AG20443 (cell line): ENCODE measurements at regions not wholly inside any gene's neighbourhood (a gene's known extent, or its start where the extent isn't known, plus 50 kb on each side); places are given as distances from the start of the nearest gene placed in this dataset.
"Not testable (repeated sequence)": the region's sequence is repeated elsewhere in the genome, so short reads cannot be mapped to it uniquely, and the experiment has no call there.

ENCODE experiments used
- DNase-seq: peaks from one replicate; pipeline ENCODE4 v3.0.0; 2012; ENCODE audit warnings: low spot score, mixed read lengths

DNA sequence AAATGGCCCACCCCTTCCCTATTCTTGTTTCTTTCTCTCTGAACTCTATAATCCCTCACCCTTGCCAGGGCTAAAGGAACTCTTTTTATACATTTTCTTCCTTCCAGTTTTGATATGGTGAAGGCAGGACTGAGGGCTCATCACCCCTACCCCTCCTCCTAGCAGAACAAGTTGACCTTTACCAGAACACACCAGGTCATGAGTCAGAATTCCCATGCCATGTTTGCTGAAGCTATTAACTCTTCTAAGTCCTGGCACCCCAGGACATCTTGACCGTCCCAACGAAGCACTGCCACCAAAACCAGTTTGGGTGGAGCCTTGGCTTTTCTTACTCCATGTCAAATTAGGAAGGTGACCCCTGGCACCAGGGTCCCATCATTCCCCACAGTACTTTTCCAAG lies 57.5 kb upstream of the DYNLT3 start:
- no peak for DNase-seq

DNA sequence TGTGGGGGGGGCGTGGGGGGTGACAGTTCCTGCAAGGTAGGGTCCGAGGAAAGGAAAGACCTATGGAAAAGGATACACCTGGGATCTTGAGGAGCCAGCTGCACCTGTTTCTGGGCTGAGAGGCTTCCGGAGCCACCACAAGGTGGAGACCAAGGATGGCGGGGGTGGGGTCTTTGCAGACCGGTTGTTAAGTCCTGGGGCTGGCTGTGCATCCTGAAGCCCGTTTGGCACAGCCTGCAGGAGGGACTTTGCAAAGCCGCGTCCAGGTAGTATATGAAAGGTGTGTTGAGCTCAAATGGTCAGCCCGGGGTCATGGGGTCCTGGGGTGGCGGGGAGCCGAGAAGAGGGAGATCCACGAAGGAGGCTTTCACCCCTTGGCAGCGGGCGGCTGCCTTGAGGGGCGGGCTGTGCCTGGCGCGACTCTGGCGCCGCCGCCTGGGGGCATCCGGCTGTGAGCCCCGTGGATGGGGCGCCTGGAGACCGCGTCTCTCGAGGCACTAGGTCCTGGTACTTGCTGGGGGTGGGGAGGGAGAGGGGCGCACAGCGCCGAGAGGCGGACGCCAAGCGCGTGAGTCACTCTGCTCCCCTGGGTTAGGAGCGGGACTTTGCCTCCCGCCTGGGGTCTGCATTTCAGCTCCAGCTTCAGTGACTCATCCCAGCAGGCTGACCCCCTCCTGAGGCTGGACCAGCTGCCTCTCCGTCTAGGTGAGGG lies 58.2 kb upstream of the DYNLT3 start:
- peak; percentile 16 for DNase-seq

- no peak for DNase-seq
Observed at GRCh38 chrX:37906357-37906756, 59.0 kb upstream of the DYNLT3 start.

GRCh38 chrX:37910186-37910585 lies 62.8 kb upstream of the DYNLT3 start:
- DNase-seq, result no peak

DNA sequence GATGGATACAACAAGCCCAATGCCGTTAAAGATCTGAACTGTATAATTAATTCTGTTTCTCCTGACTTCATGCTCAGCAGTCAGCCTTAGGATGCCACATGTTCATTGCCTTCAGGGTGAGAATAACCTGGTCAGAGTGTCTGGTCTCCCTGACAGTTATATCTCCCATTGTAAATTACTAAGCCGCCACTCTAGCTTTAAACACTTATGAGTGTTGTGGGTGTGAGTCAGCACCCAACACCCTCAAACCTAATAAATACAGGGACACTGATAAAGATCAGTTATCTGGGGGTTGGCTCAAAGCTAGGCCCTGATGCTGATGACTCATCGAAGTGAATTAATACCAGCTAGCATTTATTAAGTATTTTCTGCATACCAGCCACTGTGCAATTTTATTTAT lies 64.9 kb upstream of the DYNLT3 start:
- no peak for DNase-seq

DNA sequence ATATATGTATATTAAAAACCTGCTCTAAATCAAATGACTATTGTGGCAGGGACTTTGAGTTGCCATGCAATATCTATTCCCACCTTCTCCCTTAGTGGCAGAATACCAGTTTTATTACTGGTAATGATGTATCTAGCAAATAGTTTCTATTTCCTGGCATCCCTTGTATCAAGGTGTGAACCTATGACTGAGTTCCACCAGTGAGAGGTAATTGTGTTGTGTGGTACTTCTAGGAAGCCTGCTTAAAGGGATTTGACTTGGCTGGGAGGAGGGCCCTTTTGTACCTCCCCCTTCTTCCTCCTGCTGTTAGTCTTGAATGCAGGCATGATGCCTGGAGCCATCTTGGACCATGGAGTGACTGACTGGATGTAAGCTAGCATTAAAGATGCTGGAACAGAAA lies 65.4 kb upstream of the DYNLT3 start:
- no peak for DNase-seq

DNA sequence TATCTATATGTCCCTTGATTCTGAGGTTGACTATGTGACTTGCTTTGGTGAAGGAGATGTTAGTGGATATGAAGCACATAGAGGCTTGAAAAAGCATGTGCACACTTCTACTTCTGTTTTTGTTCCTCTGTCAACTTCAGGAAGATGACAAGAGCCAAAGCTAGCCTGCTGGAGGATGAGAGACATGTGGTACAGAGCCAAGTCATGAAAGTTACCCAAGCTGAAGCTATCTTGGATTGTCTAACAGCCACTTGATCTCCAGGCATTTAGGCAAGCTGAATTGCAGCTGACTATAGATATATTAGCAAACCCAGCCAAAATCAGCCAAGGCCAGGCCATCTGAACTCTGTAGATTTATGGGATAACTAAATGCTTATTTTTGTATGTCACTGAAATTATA lies 70.8 kb upstream of the DYNLT3 start:
- no peak for DNase-seq

DNA sequence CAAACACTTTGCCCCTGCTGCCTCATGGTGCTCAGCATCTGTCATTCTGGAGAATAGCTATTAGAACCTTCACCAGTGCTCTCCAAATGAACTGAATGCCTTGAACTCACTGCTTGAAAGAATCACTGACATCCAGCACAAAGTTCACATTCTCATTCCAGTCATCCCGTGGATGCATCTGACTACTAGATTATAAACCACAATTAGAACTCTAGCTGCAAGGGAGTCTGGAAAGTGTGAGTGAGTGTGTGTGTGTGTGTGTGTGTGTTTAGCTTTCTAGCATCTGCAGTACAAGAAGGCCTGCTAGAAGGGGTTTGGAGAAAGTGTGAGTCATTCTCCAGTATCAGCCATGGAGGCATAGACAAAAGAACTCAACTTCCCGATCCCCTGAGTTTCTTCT lies 71.3 kb upstream of the DYNLT3 start:
- no peak for DNase-seq

- DNase-seq, result peak; percentile 12
Observed at GRCh38 chrX:37921758-37922157, 74.4 kb upstream of the DYNLT3 start.

DNA sequence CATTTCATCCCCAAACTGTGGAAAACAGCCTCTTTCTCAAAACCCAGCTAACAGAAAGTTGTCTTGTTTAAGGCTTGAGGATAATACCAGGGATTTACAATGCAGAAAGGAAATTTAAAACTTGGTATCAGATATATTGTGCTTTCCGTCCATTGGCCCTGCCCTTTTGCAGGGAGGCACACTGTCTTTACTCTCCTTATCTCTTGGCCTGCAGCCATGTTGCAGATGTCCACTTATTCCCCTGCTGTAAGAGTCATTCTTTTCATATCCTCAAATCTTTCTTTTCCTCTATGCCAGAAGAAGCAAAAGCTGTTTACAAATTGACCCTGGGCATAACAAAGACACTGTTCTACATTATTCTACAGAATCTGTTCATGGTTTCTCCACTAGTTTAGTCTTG lies 75.6 kb upstream of the DYNLT3 start:
- DNase-seq, result no peak

GRCh38 chrX:37925761-37926160 lies 78.4 kb upstream of the DYNLT3 start:
- not testable (repeated sequence) for DNase-seq

- DNase-seq, result peak; percentile 30
Observed at GRCh38 chrX:37926700-37927099, 79.3 kb upstream of the DYNLT3 start.

GRCh38 chrX:37942170-37942569 lies 64.2 kb upstream of the SYTL5 start:
- no peak for DNase-seq

DNA sequence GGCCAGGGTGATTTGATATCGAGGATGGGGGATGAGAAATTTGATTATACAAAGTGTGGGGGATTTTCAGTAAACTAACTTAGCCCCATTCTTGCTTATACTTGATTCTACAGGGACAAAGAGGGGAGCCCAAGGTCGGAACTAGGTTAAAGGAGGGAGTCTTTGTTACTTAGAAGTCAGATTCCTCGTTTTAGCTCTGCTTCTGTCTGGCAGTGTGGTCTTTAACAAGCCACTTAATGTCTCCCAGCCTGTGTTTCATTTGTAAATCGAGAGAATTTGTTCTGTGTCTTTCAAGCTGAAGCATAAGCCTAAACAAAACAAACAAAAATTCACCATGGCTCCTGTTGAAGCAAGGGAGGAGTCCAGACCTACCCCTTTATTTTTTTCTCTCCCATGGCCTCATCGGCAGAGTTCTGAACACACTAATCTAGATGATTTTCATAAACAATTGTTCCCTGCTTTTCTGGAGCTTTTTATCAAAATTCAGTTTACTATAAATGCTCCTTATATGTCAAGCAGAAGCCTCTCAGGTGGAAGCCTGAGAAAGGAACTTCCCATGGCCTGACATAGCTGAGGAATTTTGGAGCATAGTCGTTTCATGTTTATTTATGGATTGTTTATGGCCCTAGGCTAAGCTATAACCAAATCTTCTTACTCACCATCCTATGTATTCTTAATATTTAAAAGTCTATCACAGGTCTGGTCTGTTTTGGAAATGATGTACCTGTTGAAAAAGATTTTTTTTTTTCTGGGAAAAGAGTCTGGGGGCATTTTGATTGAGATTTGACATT lies 62.6 kb upstream of the SYTL5 start:
- no peak for DNase-seq

DNA sequence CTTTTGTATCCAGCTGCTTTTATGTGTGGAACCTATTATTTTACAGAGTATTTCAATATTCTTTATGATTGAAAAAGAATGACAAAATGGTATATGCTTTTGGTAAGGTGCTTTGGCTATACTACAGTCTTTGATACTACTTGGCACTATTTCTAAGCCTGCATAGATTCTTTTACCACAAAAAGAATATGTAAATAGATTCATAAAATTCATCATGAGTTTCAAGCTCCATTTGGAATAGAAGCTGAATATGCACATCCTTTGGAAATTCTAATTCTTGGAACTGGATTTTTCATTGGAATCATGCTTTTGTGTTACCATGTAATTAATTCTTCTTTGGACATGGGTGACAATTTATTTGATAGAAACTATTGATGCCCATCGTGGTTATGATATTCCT lies 60.2 kb upstream of the SYTL5 start:
- no peak for DNase-seq

- no peak for DNase-seq
Observed at GRCh38 chrX:37955273-37955672, 51.1 kb upstream of the SYTL5 start.

DNA sequence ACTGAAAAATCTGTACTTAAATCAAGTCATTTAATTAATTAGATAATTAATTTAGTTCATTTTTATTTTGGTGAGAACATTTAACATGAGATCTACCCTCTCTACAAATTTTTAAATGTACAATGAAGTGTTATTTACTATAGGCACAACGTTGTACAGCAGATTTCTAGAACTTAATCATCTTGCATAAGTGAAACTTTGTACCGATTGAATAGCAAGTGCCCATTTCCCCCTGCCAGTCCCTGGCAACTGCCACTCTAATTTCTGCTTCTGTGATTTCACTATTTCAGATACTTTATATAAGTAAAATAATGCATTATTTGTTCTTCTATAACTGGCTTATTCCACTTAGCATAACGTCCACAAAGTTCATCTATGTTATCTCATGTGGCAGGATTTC lies 50.1 kb upstream of the SYTL5 start:
- no peak for DNase-seq
